Activated T-cell treated with anti-CD3 and anti-CD28 coated beads for 48 hours (primary cell): ENCODE measurements at regions not wholly inside any gene's neighbourhood (a gene's known extent, or its start where the extent isn't known, plus 50 kb on each side); places are given as distances from the start of the nearest gene placed in this dataset.

Experiments
- DNase-seq: peaks from one replicate; pipeline ENCODE4 v3.0.0-alpha.2; 2020; ENCODE audit warnings: low read depth

DNA sequence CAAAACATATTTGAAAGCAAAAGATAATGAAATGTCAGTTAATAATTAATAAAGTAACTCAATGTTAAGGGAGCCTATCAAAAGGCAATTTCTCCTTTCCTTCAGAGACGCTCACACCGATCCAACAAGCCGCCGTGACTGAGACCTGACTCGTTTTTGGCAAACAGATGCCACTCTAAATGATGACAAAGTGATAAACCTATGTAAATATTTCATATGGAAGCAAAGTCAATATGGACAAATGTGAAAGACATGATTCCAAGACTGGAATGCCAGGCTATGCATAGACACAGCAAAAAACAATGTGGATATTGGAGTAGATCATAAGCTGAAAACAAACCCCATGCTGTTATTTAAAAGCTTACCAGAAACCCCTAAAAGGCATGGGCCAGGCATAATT lies 137.2 kb upstream of the SUCLG2 start:
- DNase-seq: no peak

DNA sequence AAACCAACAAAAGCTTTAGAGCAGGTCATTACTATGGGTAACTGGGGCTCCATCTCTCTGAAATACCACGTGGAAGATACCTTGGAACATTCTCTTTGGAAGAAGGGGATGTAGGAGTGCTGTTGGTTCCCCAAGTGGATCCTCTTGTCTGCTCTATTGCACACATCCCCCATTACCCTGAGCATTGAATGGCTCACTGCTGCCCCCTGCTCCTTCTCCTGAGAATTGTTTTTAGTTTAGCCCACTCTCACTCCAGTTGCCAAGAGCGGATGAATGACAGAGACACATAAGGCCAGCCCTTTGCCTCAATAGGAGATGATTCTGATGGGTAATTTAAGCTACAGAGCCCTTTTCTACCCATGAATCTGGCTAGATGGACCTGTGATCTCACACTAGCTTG lies 135.6 kb upstream of the SUCLG2 start:
- peak; percentile 25 for DNase-seq

DNA sequence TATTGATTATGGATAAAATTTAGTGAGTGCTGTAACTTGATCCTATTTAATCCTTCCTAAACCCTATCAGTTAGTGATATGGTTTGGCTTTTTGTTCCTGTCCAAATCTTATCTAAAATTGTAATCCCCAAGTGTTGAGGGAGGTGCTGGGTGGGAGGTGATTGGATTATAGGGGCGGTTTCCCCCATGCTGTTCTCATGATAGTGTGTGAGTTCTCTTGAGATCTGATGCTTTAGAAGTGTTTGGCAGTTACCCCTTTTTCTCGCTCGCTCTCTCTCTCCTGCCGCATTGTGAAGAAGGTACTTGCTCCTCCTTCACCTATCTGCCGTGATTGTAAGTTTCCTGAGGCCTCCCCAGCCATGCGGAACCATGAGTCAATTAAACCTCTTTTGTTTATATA lies 134.0 kb upstream of the SUCLG2 start:
- no peak for DNase-seq

DNA sequence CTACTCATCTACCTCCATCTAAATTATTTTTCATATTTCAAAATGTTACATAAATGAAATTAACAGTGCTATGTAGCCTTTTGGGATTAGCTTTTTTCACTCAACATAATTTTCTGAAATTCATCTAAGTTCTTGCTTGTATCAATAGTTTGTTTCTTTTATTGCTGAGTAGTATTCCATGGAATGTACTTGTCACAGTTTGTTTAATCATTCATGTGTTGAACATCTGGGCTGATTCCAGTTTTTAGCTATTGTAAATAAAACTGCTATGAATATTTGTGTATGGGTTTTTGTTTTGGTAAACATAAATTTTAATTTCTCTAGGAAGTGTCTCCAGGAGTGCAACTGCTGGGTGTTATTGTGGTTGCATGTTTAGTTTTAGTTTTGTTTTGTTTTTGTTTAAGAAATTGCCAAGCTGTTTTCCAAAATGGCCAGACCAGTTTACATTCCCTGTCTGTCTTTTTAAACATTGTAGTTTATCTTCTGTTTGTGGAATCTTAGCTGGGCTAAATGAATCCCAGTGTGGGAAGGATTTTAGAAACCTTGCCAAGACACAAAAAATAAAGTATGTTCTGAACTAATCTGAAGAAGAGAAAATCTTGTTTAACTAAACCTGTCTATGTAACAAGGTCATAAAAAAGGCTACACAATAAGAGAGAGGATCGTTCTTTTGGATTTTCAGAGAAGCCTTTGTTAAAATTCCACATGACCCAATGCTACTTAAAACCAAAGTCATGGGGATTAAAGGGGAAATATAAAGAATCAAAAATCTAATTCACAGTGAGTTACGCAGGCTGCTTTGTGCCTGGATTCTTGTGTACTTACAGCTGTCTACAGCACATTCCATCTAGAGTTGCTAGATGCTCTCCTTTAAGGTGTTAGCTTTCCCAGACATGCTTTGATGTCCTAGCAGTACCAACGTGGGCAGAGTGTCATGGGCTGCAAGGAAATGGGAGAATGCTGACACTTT lies 129.2 kb upstream of the SUCLG2 start:
- no peak for DNase-seq

DNA sequence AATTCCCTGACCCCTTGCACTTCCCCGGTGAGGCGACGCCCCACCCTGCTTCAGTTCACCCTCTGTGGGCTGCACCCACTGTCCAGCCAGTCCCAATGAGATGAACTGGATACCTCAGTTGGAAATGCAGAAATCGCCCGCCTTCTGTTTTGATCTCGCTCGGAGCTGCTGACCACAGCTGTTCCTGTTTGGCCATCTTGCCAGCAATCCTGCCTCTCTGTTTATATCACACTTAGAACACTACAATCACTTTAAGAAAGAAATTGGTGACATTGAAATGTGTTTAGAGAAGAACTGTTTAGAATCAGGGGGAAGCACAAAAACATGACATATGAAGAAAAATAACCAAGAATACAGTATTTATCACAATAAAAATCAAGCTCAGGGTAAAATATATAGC lies 127.5 kb upstream of the SUCLG2 start:
- DNase-seq: no peak

DNA sequence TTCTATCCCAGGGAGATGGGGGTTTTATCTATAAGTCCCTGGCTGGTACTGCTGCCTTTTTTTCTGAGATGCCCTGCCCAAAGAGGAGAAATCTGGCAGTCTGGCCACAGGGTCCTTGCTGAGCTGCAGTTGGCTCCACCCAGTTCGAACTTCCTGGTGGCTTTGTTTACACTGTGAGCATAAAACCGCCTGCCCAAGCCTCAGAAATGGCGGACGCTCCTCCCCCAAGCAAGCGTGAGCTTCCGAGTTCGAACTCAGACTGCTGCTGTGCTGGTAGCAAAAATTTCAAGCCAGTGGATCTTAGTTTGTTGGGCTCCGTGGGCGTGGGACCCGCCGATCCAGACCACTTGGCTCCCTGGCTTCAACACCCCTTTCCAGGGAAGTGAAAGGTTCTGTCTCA lies 126.8 kb upstream of the SUCLG2 start:
- DNase-seq: no peak

DNA sequence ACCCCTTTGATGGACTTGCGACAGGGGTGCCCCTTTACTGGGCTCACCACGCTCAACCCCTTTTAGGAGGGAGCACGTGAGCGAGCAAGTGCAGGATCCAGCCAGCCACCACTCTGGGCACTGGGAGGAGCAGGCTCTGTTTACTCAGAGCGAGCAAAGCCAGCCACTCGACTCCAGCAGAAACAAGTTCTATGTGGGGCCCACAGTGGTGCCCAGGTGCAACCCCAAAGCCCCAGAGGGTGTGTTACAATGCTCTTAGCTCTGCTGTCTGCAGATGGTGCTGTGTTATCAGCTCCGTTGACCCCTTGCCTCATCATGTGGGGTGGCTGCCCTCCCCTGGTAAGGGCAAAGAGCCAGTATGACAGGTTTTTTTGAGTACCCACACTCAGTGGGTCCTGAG lies 120.3 kb upstream of the SUCLG2 start:
- no peak for DNase-seq

DNA sequence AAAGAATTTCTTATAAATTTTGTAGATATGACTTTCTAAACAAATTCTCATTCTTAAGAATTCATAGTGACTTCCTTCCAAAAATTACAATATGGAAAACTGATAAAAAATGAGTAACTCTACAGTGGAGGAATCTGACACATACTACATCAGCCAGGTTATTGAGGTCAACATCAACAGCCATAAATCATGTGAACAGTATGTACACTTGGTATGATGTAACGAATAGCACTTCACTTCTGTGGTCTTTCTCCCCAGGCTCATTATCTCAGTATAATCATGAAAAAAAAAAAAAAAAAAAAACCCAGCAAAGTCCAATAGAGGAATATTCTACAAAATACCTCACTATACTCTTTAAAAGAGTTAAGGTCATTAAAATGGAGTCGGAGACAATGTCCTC lies 111.2 kb upstream of the SUCLG2 start:
- no peak for DNase-seq

DNA sequence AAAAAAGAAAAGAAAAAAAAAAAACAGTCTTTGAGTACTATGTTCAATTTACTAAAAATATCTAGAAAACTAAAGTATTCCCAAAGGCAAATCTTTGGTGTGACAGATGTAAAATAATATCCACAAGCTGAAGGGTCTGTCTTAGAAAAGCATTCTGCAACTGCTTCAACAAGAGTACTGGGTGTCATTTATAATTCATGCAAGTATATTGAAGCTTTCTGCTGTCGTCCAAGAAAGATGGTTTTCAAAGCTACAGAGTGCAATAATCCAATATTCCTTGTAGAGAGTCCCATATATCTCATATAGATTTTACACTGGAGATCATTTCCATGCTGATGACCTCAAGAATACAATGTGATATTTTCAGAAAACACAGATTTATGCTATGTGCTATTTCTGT lies 90.9 kb upstream of the SUCLG2 start:
- DNase-seq: no peak

DNA sequence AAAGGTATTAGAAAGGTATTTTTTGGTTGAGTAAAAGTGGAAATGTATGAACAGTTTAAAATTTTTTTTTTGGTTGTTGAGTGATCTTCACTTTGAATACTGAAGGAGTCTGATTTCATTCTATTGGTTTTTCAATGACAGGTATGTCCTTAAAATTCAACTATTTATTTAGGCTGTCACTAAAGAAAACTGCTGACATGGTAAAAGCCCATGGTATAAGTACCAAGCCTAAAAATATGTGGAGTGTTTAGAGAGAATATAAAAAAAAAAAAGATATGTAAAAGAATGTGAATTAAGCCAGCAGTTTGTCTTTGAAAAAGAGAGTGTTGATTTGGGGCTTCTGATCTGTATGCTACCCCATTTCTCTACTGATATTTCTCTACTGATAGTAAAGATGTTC lies 90.3 kb upstream of the SUCLG2 start:
- no peak for DNase-seq

DNA sequence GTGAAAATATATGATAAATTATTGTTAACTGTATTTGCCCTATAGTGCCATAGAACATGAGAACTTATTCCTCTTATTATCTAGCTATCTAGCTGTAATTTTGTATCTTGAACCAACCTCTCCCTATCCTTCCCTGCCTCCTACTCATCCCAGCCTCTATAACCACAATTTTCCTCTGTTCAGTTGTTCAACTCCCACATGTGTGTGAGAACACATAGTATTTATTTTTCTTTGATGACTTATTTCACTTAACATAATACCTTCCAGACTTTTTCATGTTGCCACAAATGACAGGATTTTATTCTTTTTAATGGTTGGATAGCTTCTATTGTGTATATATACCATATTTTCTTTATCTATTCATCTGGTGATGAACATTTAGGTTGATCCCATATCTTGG lies 85.4 kb upstream of the SUCLG2 start:
- no peak for DNase-seq

DNA sequence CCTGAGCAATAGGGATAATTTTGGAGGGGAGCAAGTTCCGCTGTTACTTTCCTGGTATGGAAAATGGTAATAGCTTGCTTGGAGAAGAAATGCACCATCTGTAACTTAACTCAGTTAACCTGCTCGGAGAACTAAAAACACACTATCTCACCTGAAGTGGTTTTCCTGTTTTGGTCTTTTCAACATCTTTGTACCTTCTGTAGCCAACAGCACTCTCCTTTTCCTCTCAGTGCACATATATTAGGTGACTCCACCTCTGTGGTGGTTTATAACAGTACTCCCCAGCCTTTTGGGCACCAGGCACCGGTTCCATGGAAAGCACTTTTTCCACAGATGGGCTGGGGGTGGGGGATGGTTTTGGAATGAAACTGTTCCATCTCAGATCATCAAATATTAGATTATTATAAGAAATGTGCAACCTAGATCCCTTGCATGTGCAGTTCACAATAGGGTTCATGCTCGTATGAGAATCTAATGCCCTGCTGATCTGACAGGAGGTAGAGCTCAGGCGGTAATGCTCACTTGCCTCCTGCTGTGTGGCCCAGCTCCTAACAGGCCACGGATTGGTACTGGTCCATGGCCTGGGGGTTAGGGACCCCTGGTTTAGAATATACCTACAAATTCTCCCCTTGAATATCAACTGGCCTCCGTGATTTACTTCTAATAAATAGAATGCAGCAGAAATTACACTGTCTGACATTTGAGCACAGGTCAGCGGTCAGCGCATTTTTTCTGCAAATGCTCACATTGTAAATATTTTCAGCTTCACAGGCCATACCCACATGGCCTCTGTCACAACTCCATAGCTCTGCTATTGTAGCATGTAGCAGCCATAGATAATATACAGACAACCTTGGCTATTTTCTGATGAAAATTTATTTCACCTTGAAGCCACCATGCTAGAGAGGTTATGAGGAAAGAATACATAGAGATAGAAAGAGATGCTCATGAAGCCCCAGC lies 83.8 kb upstream of the SUCLG2 start:
- DNase-seq: no peak

DNA sequence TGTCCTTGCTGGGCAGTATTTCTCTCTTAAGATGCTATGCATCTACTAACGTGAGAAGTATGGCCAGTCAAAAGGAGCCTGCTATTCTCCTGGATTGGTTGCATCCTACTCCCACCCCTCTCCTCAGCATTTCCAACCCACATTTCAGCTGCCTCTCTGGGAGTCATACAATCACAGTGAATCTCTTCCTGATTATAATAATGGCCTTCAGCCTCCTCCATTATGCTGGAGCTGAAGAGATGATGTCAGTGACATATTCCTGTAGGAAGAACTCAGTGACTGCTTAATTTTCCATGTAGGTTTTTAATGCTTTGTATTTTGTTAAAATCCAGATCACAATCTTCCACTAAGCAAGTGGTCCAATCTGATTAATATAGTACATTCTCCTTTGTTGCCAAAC lies 82.7 kb upstream of the SUCLG2 start:
- DNase-seq: no peak

DNA sequence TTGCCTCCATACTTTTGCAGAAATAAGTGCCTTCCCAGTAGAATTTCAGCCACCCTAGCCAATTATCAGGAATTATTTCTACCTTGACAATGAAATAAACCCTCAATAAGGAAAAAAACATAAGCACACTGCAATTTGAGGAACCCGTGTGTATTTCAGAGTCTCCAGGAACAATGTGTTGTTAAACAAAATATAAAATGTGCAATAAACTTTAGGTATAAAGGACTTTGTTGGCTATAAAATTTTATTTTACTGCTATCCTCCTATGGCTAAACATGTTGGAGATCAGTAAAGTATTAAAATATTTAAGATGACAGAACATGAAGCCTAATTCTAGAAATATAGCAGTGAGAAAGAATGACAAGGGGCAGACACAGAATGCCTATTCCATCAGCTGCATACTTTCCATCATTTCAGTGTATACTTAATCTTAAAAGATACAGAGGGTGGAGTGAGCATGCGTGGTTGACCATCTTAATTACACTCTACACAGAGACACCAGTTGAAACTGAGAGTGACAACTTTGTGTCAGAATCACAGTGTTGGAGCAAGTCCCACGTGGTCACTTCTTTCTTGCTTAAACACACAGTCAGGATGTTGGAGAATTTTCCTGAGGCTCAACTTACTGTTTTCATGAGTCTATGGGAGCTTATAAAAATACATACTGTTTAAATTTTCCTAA lies 79.0 kb upstream of the SUCLG2 start:
- DNase-seq: no peak

DNA sequence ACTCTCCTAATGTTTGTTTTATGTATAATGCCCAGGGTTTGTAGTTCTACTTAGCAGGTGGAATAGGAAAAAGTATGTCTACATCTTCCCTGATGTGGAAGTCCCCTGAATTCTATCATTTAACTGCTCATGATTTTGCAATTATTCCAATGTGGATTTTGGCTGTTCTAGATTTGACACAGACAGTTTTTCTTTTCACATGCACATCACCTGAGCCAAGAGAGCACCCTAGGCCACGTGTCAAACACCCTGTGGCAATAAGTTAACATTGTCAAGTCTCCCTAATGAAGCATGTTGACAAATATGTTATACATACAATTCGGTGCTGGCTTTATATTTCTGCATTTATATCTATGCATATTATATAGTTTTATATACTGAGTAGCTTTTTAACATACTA lies 70.0 kb upstream of the SUCLG2 start:
- no peak for DNase-seq

DNA sequence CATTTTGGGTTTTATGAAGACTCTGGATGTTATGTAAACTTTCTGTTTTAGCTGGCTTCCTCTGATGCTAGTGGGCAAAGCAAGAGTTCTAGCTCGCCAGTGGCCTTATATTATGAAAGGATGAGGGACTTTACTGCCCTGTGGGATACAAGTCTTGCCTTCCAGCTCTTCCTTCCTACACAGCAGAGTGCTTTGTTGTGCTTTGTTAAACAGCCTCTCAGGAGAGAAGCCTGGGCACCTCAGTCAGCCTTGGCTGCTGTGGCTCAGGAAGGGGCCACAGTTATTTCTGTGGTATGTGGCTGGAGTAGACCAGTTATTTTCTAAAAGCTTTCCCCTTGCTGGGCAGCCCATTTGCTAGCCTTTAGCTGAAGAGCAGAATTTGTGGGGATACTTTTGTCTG lies 69.5 kb upstream of the SUCLG2 start:
- no peak for DNase-seq

DNA sequence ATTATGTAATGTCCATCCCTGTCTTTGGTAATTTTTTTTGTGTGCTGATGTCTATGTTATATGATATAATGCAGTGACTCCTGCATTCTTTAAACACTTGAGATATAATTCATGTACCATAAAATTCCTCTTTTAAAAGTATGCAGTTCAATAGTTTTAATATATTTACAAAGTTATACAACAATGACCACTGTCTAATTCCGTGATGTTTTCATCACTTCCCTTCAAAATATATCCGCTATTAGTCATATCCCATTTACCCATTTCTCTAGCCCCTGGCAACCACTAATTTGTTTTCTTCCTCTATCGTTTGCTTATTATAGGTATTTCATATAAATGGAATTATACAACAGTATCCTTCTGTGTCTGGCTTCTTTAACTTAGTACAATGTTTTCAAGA lies 64.9 kb upstream of the SUCLG2 start:
- DNase-seq: no peak

DNA sequence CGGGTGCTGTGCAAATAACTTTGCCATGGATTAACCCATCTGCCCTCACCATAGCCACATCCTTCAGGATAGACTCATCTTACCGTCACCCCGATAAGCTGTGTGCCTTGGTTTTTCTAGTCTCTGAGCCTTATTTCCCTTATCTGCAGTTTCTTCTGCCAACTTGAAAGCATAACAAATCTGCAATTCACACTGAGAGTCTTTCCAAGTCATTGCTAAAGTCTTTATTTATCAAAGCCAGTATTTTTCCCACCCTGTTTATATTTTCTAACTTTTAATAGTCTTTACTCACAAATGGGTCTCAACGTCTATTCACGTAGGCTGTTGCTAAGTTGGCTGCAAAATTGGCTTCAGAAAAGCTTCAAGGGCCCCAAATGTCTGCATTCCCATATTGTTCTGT lies 61.6 kb upstream of the SUCLG2 start:
- no peak for DNase-seq

DNA sequence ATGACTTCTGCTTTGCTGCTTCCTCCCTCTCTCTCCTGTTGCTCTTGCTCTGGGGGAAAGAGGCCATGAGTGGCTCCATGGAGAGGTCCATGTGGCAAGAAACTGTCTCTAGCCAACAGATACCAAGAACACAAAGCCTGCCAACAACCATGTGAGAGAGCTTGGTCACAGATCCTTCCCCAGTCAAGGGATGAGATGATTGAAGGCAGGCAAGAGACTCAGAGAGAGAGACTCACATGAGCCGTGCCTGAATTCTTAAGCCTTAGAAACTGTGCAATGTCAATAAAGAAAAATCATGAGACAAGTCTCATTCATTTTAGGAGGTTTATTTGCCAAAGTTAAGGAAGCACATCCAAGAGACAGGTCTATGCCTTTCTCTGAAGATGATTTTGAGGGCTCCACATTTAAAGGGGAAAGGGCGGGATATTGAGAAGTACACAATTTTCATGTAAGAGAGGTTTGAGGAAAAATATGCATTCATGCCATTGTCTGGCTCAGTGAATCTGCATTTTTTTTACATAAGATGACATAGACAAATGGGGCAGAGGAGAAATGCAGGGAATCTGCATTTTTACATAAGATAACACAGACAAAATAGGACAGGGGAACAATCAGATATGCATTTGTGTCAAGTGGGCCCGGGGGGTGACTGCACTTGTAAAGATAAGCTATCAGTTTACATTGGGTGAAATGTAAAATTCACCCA lies 59.5 kb upstream of the SUCLG2 start:
- DNase-seq: no peak

DNA sequence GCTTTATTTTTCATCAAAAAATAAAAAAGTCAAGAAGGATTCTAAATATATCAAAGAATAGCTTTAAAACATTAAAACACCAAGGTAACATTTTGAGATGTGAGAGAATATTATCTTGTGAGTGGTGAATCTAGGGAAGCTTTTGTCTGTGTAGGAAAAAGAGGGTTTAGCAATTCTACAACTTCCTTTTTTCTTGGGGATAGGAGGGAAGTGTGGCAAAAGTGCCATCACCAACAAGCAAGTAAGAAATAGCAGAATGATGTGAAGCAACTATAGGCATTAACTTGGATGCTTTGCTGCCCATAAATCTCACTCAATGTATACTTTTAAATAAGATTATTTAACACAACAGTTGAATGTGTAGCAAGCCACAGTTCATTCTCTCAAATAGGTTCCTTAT lies 57.8 kb upstream of the SUCLG2 start:
- DNase-seq: no peak

DNA sequence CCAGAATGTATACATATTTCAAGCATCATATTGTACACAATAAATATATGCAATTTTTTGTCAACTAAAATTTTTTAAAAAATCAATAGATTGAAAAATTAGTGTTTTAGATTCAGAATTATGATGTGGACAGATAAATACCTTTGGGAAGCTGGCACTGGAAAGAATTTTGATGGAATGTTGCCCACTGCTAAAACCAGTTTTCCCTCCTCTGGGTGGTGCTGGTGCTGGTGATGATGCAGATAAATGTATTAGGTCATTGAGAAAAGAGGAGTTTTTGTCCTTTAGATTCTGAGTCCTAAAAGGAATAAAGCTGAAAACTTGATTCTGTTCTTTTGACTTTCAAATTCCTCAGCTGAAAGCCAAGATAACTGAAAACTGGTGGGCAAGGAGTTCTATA lies 56.0 kb upstream of the SUCLG2 start:
- DNase-seq: no peak

DNA sequence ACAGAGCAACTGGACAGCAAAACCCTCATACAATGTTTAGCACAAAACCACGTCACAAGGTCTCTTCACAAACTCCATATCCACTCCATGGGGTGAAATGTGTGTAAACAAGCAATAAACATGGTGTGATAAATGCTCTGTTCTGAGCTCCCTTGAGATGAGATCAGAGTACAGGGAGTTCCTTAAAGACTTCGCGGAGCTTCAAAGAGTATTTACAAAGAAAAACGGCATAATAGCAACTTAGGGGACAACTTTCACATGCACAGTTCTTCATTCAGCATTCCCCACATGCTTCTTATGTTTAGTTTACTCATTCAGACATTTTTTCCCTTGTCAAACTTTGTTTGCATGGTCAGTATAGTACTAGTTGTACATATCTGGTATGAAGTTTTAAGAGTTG lies 52.5 kb upstream of the SUCLG2 start:
- no peak for DNase-seq
